Sigmoid colon (tissue), 6 donors: ENCODE measurements at regions not wholly inside any gene's neighbourhood (a gene's known extent, or its start where the extent isn't known, plus 50 kb on each side); places are given as distances from the start of the nearest gene placed in this dataset.

ENCODE experiments used
- DNase-seq: peaks from one replicate; pipeline ENCODE4 v3.0.0-alpha.2; 2019
- H3K27ac ChIP-seq, 4 donors: fragments of 200-600 bp; sonication (generic); one replicate each; pipeline ENCODE4 v1.5.1; 2016 to 2019; ENCODE audit warnings: mild to moderate bottlenecking in 1 of 4
- H3K27me3 ChIP-seq, 3 donors: fragments of 200-600 bp; sonication (generic); one replicate each; pipeline ENCODE4 v1.5.1; 2019; ENCODE audit warnings: mild to moderate bottlenecking in 1 of 3
- H3K36me3 ChIP-seq, 4 donors: fragments of 200-600 bp; sonication (generic); one replicate each; pipeline ENCODE4 v1.5.1; 2016 to 2019
- H3K4me1 ChIP-seq, 4 donors: fragments of 200-600 bp; sonication (generic); one replicate each; pipeline ENCODE4 v1.5.1; 2017 to 2019
- H3K4me3 ChIP-seq, 4 donors: fragments of 200-600 bp; sonication (generic); one replicate each; pipeline ENCODE4 v1.5.1; 2017 to 2019; ENCODE audit warnings: mild to moderate bottlenecking in 2 of 4, moderate library complexity in 1 of 4
- H3K9me3 ChIP-seq, 4 donors: fragments of 200-600 bp in 3 of 4; sonication (generic) in 3 of 4; one replicate each; pipeline versions ENCODE4 v1.5.1 to v1.6.1; 2013 to 2019
- CTCF ChIP-seq, 4 experiments: fragments of 450-650 bp in 3 of 4; fragments of 200-600 bp in 1 of 4; IDR thresholded peaks; one replicate each; pipeline ENCODE4 v1.5.1; 2016 to 2019; ENCODE audit warnings: antibody characterized with exemption in 4 of 4, mild to moderate bottlenecking in 3 of 4, moderate library complexity in 2 of 4
- EP300 ChIP-seq, 4 donors: sonication (generic); formaldehyde crosslinking; IDR thresholded peaks; one replicate each; pipeline ENCODE4 v1.6.1; 2017; ENCODE audit warnings: antibody characterized with exemption in 4 of 4
- POLR2A ChIP-seq, 2 donors: fragments of 450-650 bp; IDR thresholded peaks; one replicate each; pipeline ENCODE4 v1.6.1; 2016; ENCODE audit warnings: antibody characterized with exemption in 2 of 2, mild to moderate bottlenecking in 2 of 2, moderate library complexity in 2 of 2
- POLR2AphosphoS5 ChIP-seq, 4 donors: sonication (generic); formaldehyde crosslinking; IDR thresholded peaks; one replicate each; pipeline ENCODE4 v1.6.1; 2017; ENCODE audit warnings: antibody characterized with exemption in 4 of 4
- WGBS, 2 donors: extraction: QIAGEN DNeasy Blood & Tissue Kit; methylation state at CpG; one replicate each; pipeline ENCODE4 v1.1.7; 2013; 5-methylcytosine and 5-hydroxymethylcytosine counted together
- intact Hi-C: fragments of 100-400 bp; cut with DNase I; formaldehyde crosslinking; loops from one replicate; pipeline ENCODE4 v1.15.1; 2023
- donor health status: healthy with polysubstance abuse.
- donor health status: healthy.

DNA sequence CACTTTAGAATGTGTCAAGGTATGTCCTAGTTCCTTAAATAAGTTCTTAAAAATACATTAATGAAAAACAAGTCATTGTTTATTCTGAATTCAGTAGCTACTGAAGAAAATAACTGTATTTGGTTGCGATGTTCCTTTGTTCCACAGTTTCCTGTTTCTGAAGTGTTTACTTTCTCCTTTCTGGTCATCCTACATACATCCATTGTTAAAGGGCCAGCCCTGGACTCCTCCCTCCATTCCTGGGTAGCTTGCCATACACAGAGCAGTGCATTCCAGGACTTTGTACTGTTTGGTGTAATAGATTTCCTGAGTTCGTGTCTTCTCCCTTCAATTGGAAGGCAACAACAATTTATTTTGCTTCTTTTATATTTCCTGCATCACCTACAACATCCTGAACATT lies 845.4 kb upstream of the CXADR start:
- Histone ChIP-seq H3K9me3 (no peaks in the 10 kb centered on the region), H3K27me3 (no peaks in the 10 kb centered on the region), H3K36me3 (no peaks in the 10 kb centered on the region), H3K4me1 (no peaks in the 10 kb centered on the region), H3K4me3 (no peak overlapping the region), H3K27ac (no peak overlapping the region)
- WGBS, 2 donors: 69 to 75% methylated on average over 2 of the region's 2 CpGs
- intact Hi-C loops: no loop called here
- no peak for TF ChIP-seq POLR2A (IDR thresholded peaks at IDR 0.05)
- TF ChIP-seq POLR2AphosphoS5 (IDR thresholded peaks at IDR 0.05): no peak
- TF ChIP-seq CTCF (IDR thresholded peaks at IDR 0.05): no peak
- no peak for TF ChIP-seq EP300 (IDR thresholded peaks at IDR 0.05)
- no peak for DNase-seq

GRCh38 chr21:16674949-16675348 lies 837.9 kb upstream of the CXADR start:
- H3K27ac ChIP-seq: no peak overlapping the region
- no peak overlapping the region for H3K4me3 ChIP-seq
- H3K27me3 ChIP-seq: no peaks in the 10 kb centered on the region
- 40 to 77% methylated on average over 2 of the region's 2 CpGs for WGBS, 2 donors
- no peak for DNase-seq
- no peaks in the 10 kb centered on the region for H3K9me3 ChIP-seq
- no peaks in the 10 kb centered on the region for H3K36me3 ChIP-seq
- intact Hi-C loops: no loop called here
- H3K4me1 ChIP-seq: peaks cover 0 to 14% (median 7%) of the 10 kb centered on the region in 4 donors
- TF ChIP-seq CTCF (IDR thresholded peaks at IDR 0.05): no peak

GRCh38 chr21:16676391-16676790 lies 836.5 kb upstream of the CXADR start:
- H3K27me3 ChIP-seq: no peaks in the 10 kb centered on the region
- TF ChIP-seq POLR2A (IDR thresholded peaks at IDR 0.05): no peak
- no peak for TF ChIP-seq EP300 (IDR thresholded peaks at IDR 0.05)
- TF ChIP-seq POLR2AphosphoS5 (IDR thresholded peaks at IDR 0.05): no peak
- no peak for TF ChIP-seq CTCF (IDR thresholded peaks at IDR 0.05)
- H3K4me1 ChIP-seq: peaks cover 0 to 14% (median 7%) of the 10 kb centered on the region in 4 donors
- H3K9me3 ChIP-seq: no peaks in the 10 kb centered on the region
- WGBS, 2 donors: 55 to 72% methylated on average over 3 of the region's 3 CpGs
- no peak for DNase-seq
- H3K36me3 ChIP-seq: no peaks in the 10 kb centered on the region
- H3K27ac ChIP-seq: no peak overlapping the region
- no peak overlapping the region for H3K4me3 ChIP-seq
- intact Hi-C loops: no loop called here

DNA sequence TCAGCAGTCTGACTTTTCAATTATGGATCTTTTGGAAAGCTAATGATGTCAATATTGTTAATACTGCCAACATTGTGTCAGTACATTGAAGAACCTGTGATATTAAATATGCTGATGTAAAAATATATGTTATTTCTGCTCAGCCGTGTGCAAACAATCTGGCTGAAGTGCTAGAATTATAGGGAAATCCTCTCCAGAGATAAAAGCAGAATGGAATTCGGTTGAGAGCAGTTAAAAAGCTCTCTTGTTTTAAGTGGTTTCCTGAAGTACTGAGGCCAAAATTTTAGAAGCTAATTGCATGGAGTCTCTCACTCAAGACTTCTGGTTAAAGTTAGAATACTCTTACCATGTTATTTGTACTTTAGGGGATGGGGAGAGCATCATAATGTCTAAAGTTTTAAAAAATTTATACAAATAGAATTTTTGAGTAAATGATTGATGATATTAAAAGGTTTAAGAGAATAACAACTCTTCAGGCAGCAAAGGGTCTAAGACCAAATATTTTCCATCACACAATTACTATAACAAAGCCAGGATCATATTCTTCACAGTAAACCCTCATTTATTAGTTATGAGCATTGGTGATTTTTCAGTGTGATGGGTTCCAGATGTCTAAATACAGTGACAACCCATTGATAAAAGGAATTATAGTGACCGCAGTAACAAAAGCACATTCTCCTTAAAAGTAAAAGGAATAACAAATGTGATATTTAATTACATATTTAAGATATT lies 834.2 kb upstream of the CXADR start:
- Histone ChIP-seq H3K9me3 (no peaks in the 10 kb centered on the region), H3K4me3 (no peak overlapping the region), H3K4me1 (peaks cover 0 to 14% (median 7%) of the 10 kb centered on the region in 4 donors), H3K36me3 (no peaks in the 10 kb centered on the region), H3K27me3 (no peaks in the 10 kb centered on the region), H3K27ac (no peak overlapping the region)
- TF ChIP-seq POLR2A (IDR thresholded peaks at IDR 0.05): no peak
- TF ChIP-seq POLR2AphosphoS5 (IDR thresholded peaks at IDR 0.05): no peak
- no peak for TF ChIP-seq CTCF (IDR thresholded peaks at IDR 0.05)
- no peak for TF ChIP-seq EP300 (IDR thresholded peaks at IDR 0.05)
- intact Hi-C loops: no loop called here
- no peak for DNase-seq
- 57 to 59% methylated on average over 3 of the region's 3 CpGs for WGBS, 2 donors

GRCh38 chr21:16695074-16695473 lies 817.8 kb upstream of the CXADR start:
- WGBS, 2 donors: 83 to 92% methylated on average over 2 of the region's 2 CpGs

More at GRCh38 chr21:16695074-16695473, 817.8 kb upstream of the CXADR start:
- H3K4me1 ChIP-seq: no peaks in the 10 kb centered on the region
- H3K27ac ChIP-seq: no peak overlapping the region
- no peak overlapping the region for H3K4me3 ChIP-seq
- TF ChIP-seq POLR2AphosphoS5 (IDR thresholded peaks at IDR 0.05): no peak
- TF ChIP-seq EP300 (IDR thresholded peaks at IDR 0.05): no peak
- no peak for TF ChIP-seq POLR2A (IDR thresholded peaks at IDR 0.05)
- no peak for TF ChIP-seq CTCF (IDR thresholded peaks at IDR 0.05)
- intact Hi-C loops: no loop called here
- H3K9me3 ChIP-seq: peaks cover 0 to 12% (median 0%) of the 10 kb centered on the region in 4 donors
- H3K27me3 ChIP-seq: no peaks in the 10 kb centered on the region
- no peaks in the 10 kb centered on the region for H3K36me3 ChIP-seq
- no peak for DNase-seq
